GM11168 (cell line): ENCODE measurements at regions not wholly inside any gene's neighbourhood (a gene's known extent, or its start where the extent isn't known, plus 50 kb on each side); places are given as distances from the start of the nearest gene placed in this dataset.

Experiments used
- in situ Hi-C: fragments of 300-500 bp; cut with MboI; formaldehyde crosslinking; loops from one replicate; pipeline ENCODE4 v1.12.0; 2022; ENCODE audit warnings: low sequenced_read_pairs; ENCODE audit not compliant: unreplicated experiment

DNA sequence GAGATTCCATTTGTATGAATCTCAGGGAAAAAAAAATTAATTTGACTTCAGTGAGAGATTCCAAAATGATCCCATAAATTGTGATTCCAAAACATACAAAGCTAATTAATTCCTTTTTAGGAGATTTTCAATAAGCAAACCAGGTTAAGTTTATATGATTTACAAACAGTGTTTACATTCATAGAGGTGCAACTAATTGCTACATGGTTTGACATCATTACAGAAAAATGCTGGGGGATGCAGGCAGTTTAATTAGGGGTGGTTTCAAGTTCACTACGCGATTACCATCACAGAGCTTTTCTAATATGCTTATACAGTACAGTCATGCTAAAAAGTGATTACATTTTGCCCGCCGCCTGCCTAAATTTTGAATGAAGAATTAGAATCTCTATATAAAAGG is 143.2 kb upstream of the MGMT start:
- in situ Hi-C loops, result no loop called here

DNA sequence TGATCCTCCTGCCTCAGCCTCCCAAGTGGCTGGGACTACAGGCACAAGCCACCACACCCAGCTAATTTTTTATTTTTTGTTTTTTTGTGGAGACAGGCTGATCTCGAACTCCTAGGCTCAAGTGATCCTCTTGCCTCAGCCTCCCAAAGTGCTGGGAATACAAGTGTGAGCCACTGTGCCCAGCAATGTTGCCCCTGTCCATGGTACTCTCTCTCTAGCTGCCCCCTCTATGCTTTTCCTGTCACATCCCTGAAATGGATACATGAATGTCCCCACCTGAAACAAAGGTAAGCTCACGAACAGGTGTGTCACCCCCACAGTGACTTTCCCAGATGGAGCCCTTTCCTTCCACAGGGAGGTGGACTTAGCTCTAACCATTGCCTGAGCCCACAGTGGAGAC is 141.1 kb upstream of the MGMT start:
- in situ Hi-C loops, result no loop called here

DNA sequence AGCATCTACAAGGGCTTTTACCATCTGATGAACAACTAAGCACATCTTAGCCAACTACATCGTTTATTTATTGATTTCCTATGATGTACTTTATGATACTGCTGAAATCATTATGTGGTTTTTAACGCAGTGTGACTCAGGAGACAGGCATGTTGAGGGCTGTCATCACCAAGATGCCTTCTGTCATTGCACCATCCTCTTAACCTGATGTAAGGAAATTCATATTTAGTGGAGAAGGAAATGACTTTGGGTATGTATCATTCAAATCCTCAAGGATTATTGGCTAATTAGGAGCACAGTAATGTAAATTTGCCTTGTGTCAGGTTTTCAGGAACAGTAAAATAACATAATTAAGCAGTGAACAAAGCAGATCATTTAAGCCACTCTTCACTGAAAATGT is 138.5 kb upstream of the MGMT start:
- in situ Hi-C loops, result no loop called here

DNA sequence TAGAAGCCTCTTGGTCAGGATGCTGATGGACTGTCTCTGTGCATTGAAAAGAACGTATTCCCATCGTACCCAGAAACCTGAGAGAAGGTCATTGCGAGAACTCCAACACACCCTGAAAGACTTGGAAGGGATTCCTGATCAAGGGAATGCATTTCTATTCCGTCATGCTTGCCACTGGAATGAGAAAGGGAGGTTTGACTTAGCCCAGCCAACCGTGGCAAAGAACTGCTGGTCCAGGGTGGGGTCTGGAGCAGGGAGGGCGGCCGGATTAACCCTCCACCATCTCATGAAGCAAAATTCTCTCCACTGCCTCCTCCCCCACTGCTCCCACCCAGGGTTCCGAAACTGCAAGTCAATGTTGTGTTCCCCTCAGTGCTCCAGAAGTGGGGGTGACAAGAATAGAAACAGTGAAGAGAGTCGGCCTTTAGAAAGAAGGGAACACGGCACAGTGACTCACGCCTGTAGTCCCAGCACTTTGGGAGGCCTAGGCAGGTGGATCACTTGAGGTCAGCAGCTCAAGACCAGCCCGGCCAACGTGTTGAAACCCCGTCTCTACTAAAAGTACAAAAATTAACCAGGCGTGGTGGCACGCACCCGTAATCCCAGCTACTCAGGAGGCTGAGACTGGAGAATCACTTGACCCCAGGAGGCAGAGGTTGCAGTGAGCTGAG is 137.5 kb upstream of the MGMT start:
- in situ Hi-C loops, result no loop called here

DNA sequence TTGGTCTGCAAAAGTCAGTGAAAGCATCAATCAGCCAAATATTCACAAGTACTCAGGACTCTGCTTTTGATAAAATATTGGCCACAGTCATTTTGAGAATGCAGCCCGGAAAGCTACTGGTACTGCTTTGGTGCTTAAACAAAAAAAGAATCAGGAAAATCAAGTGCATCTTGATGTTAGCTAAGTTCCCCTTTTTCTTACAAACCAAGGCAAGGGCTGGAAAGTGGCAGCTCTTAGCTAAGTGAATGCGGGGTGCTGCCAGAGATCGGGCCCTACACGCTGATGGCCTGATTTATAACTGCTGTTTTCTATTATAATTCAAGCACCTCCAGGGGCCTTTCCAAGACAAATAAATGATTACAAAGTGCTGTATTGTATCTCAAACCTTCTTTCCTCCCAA is 136.8 kb upstream of the MGMT start:
- in situ Hi-C loops, result no loop called here

DNA sequence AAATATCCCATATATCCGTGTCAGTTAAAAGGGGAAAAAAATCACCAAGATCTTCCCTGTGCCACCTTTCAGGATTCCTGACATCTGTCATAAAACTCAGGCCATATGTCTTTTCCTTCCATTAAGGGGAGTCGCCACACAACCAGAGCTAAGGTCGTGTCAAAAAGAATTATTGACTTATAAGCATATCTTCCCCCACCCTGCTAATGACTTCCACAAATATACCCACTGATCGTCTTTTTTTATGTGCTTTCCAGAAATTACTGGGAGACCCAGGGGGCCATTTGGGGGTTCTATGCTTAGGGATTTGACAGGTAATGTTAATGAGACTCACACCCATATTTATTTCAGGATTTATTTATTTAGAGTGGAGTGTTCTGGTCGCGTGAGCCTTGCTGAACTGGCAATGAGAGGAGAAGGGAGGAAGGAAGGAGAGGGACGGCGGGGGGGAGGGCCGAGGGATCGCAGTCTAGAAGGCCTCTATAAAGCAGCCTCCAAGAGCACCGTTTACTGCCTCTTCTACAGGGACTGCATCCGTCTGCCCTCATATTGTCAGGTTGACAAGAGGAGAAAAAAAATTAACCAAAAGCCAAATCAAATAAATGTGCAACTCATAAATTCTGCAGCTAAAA is 135.7 kb upstream of the MGMT start:
- in situ Hi-C loops, result no loop called here

DNA sequence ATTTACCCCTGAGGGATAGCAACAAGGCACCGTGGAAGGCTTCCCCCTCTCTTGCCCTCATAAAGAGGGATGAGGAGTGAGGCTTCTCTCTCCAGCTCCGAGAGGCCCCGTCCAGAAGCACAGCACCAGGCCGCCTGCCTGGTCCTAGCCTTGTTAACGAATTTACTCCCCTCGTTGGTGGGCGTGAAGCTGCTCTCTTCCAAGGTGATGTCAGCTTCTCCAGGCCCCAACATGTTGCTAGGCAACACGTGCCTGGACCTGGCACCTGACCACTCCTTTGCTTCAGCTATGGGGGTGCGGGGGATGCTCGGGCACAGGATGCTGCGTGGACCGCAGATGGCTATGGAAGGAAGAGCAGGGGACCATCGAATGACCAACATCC is 135.2 kb upstream of the MGMT start:
- in situ Hi-C loops, result no loop called here

GRCh38 chr10:129332476-129332875 is 134.6 kb upstream of the MGMT start:
- in situ Hi-C loops, result no loop called here

- in situ Hi-C loops, result no loop called here
Observed at GRCh38 chr10:129333706-129334105, 133.3 kb upstream of the MGMT start.

DNA sequence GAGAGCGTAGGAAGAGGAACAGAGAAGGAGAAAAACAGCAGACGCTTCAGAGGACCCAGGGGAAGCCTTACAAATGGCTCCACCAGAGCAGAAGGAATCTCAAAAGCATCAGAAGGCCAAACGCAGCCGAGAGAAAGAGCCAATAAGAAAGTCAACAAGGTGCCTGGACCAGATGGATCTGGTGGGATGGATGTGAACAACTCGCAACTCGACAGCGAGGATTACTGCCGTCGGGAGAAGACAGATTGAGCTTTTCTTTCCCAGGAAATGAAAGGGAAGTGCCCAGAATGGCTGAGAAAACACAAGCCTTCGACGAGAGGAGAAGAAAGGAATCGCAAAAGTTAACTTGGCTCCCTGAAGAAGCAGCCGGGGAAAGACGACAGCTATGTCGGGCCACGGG is 132.8 kb upstream of the MGMT start:
- in situ Hi-C loops, result no loop called here

- in situ Hi-C loops, result no loop called here
Observed at GRCh38 chr10:129335396-129335795, 131.6 kb upstream of the MGMT start.

DNA sequence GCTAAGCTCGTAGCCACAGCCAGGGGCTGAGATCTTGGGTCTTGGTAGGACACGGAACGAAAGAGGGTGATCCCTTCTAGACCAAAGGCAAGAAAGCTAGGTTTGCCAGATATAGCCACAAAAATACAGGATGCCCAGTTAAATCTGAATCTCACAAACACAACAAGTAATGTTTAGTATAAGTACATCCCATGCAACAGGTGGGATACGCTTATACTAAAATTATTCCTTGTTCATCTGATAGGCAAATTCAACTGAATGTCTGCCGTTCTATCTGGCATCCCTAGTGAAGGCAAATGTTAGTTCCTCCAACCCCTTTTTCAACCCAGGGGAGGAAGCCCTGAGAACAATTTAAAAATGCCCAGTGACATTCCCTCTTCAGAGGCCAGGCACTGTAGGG is 131.1 kb upstream of the MGMT start:
- in situ Hi-C loops, result no loop called here

GRCh38 chr10:129339191-129339590 is 127.8 kb upstream of the MGMT start:
- in situ Hi-C loops, result no loop called here

DNA sequence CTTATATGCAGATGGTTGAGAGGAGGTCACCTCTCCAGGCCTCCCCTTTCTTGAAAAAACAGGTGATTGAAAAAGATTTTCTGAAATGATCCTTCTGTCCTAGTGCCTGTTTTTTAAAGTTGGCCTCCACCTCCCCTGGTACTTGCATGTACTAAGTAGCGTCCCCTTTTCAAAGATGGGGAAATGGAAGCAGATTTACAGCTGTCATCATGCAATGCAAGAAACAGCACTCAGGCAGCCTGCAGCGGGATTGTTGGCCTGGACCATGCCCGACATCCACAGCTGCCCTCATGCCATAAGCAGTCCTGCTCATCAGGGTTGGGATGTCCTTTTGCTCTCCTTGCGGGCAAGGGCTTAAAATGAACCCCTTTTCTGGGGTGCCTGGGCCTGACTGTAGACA is 127.2 kb upstream of the MGMT start:
- in situ Hi-C loops, result no loop called here

DNA sequence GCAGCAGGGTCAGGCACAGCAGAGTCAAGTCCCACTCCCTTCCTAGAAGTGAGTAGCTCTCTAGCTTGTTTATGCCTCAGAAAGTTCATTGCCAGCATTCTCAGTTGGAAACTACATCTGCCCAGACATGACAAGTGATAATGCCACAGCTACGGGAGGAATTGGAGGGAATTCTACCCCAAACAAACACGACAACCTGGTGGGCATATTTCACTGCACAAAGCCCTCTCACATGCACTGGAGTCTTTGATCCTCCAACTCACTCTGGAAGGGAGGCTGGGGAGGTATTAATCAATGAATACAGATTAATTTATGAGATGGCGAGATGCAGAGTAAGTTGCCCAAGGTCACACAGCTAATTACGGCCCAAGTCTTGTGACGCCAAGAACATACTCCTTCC is 126.0 kb upstream of the MGMT start:
- in situ Hi-C loops, result no loop called here

- in situ Hi-C loops, result no loop called here
Observed at GRCh38 chr10:129342385-129342784, 124.7 kb upstream of the MGMT start.

DNA sequence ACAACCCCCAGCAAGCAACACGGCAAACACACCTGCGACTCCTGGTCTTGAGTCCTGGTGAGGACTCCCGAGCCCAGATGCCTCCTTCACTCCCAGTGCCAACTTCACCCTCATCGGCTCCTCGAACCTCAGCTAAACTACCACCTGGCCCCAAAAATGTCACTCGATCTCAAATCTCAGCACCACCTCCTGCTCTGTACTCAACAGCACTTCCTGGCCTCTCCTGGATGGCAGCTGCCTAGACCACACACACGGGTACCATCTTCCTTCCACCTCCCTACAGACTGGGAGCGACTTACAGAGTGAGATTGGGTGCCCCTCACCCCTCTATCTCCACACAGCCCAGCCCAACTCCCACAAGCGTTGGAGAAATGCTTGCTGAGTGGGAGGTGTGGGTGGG is 123.9 kb upstream of the MGMT start:
- in situ Hi-C loops, result no loop called here

- in situ Hi-C loops, result no loop called here
Observed at GRCh38 chr10:129344103-129344502, 122.9 kb upstream of the MGMT start.

GRCh38 chr10:129344731-129345355 is 122.2 kb upstream of the MGMT start:
- in situ Hi-C loops, result no loop called here

DNA sequence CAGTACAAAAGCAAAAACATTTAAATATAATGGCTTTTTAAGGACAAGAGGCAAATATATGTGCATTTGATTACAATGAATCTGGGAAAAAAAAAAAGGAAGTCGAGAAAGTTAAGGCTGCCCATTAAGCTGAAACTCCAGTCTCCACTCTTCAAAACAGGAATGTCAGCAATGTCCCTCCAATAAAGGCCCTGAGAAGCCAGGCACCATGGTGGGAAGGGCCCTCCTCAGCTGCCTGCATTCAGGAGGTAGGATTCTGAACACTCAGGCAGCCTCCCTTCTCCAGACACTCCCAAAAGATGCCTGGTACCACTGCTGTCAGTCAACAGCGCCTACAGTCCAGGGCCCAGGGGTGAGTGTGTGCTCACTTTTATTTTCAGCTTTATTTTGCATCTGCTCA is 121.3 kb upstream of the MGMT start:
- in situ Hi-C loops, result no loop called here

GRCh38 chr10:129350690-129351089 is 116.4 kb upstream of the MGMT start:
- in situ Hi-C loops, result no loop called here

GRCh38 chr10:129353101-129353500 is 113.9 kb upstream of the MGMT start:
- in situ Hi-C loops, result no loop called here
